ENCODE measurements at regions not wholly inside any gene's neighbourhood (a gene's known extent, or its start where the extent isn't known, plus 50 kb on each side); places are given as distances from the start of the nearest gene placed in this dataset.

DNA sequence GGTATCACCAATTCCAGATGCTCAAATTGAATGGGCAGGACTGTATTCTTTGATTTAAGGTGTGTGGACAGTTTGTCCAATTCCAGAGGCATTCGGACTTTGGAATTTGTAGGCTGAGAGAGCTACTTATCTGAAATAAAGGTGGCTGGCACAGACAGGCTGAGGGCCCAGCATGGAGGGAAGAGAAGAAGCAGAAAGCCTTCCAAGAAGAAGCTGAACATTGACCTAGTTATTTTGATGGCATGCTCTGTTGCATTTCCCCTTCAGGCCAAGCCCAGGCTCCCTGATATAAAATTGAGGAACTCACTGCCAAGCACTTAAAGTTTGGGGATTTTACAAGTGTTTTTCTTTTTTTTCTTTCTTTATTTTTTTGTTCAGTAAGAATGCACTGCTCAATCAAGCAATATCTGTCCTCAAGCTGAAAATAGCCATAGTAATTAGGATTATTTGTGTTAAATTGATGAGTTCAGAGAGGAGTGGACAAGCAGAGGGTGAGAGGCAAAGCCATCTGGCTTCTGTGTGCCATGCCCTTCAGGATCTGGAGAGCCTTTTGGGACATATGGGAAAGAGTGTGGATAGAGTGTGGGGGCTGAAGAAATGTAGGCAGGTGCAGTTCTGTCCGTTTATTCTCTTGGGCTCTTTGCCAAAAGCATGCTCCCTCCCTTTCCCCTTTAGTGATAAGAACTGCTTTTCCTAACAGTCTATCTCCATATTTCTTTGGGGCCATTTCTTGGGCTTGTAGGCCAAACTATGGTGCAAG, 148.9 kb downstream of the OXSM start:
- 4% methylated on average over 2 of the region's 2 CpGs for WGBS (ENCODE audit: insufficient coverage, insufficient replicate concordance, low lambda C conversion rate, missing lambda C conversion rate)
- Histone ChIP-seq H3K27ac (ENCODE audit: control insufficient read depth, insufficient read depth) (no peak overlapping the region), H3K4me3 (no peak overlapping the region), H3K9me3 (replicated peaks; ENCODE audit: control insufficient read depth, insufficient read depth, low read length) (no peaks in the 10 kb centered on the region), H3K27me3 (replicated peaks in 1 of 2; ENCODE audit: control insufficient read depth in 2 of 2, insufficient read depth in 2 of 2, low read length in 1 of 2) (no peaks in the 10 kb centered on the region), H3K36me3 (ENCODE audit: control insufficient read depth in 2 of 2, insufficient read depth in 2 of 2, low read length in 1 of 2) (no peaks in the 10 kb centered on the region), H4K20me1 (ENCODE audit: control insufficient read depth, insufficient read depth) (no peaks in the 10 kb centered on the region), H3K4me1 (ENCODE audit: control insufficient read depth, insufficient read depth, low read length) (no peaks in the 10 kb centered on the region), H3K79me2 (ENCODE audit: control insufficient read depth, insufficient read depth, low read length) (no peaks in the 10 kb centered on the region), H3K9ac (ENCODE audit: control insufficient read depth, insufficient read depth, low read length) (no peak overlapping the region), H2AFZ (ENCODE audit: control insufficient read depth, low read depth, low read length) (no peak overlapping the region), H3K4me2 (ENCODE audit: control insufficient read depth, insufficient read depth) (no peak overlapping the region)
- no peak for FAIRE-seq
- in situ Hi-C loops (cut with MboI) (no loop called here), intact Hi-C loops (cut with micrococcal nuclease; ENCODE audit: unreplicated experiment) (no loop called here)
- ChIA-PET SMC1A (ENCODE audit: uncharacterized antibody, unreplicated experiment) (no interaction called here), RAD21 (ENCODE audit: unreplicated experiment) (no interaction called here), POLR2A (no interaction called here), CTCF (no interaction called here)
- no peak for DNase-seq (ENCODE audit: low read depth, low spot score)
- no peak for TF ChIP-seq BHLHE40 (IDR thresholded peaks at IDR 0.05; ENCODE audit: borderline replicate concordance in 1 of 2, low read depth in 2 of 2, low read length in 1 of 2)
- no peak for TF ChIP-seq MEF2B (IDR thresholded peaks at IDR 0.05; ENCODE audit: partially characterized antibody, poor library complexity, severe bottlenecking)
- no peak for TF ChIP-seq TBL1XR1 (IDR thresholded peaks at IDR 0.05; ENCODE audit: low read depth, low read length)
- TF ChIP-seq YBX1 (IDR thresholded peaks at IDR 0.05) = no peak
- TF ChIP-seq KDM1A (IDR thresholded peaks at IDR 0.05; ENCODE audit: borderline replicate concordance) = no peak
- no peak for TF ChIP-seq RUNX3 (IDR thresholded peaks at IDR 0.05; ENCODE audit: low read length)
- TF ChIP-seq KLF5 (IDR thresholded peaks at IDR 0.05; ENCODE audit: partially characterized antibody) = no peak
- BruUV-seq (replicated peaks) = no TSS peak
- no peak for ATAC-seq

DNA sequence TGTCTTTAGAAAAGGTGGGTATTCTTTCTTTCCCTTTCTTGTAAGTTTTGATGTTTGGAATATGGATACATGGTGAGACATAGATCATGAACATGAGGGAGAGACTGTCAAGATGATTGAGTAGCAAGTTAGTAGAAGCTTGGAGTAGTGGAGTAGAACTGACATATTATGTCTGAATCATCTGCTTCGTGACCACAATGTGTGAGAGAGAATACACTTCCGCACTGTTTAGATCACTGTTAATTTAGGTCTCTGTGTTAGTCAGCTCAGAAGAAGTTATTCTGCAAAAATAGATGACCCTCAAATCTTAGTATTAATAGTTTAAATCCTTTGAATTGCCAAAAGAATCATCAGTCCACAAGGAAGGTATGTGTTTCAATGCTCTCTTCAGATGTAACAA, 151.0 kb downstream of the OXSM start:
- POLR2A ChIA-PET = no interaction called here
- TF ChIP-seq CHD4 (IDR thresholded peaks at IDR 0.05) (no peak), RELA (IDR thresholded peaks at IDR 0.05; ENCODE audit: borderline replicate concordance, partially characterized antibody) (no peak), IKZF1 (conservative IDR thresholded peaks at IDR 0.05) (no peak), FOXK2 (IDR thresholded peaks at IDR 0.05) (no peak), SREBF2 (IDR thresholded peaks at IDR 0.05; ENCODE audit: low read length) (no peak), YBX1 (IDR thresholded peaks at IDR 0.05) (no peak), MEF2A (IDR thresholded peaks at IDR 0.05; ENCODE audit: insufficient read depth, low read depth, low read length) (no peak)
- TF ChIP-seq, protein P1, sequence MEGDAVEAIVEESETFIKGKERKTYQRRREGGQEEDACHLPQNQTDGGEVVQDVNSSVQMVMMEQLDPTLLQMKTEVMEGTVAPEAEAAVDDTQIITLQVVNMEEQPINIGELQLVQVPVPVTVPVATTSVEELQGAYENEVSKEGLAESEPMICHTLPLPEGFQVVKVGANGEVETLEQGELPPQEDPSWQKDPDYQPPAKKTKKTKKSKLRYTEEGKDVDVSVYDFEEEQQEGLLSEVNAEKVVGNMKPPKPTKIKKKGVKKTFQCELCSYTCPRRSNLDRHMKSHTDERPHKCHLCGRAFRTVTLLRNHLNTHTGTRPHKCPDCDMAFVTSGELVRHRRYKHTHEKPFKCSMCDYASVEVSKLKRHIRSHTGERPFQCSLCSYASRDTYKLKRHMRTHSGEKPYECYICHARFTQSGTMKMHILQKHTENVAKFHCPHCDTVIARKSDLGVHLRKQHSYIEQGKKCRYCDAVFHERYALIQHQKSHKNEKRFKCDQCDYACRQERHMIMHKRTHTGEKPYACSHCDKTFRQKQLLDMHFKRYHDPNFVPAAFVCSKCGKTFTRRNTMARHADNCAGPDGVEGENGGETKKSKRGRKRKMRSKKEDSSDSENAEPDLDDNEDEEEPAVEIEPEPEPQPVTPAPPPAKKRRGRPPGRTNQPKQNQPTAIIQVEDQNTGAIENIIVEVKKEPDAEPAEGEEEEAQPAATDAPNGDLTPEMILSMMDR (IDR thresholded peaks at IDR 0.05 in 2 of 3, conservative IDR thresholded peaks at IDR 0.05 in 1 of 3; ENCODE audit: control insufficient read depth in 2 of 3, extremely low read depth in 1 of 3, insufficient read depth in 1 of 3, low read depth in 3 of 3, low read length in 3 of 3) = no peak

More for the DNA sequence above, 151.0 kb downstream of the OXSM start:
- H4K20me1 ChIP-seq (ENCODE audit: control insufficient read depth, insufficient read depth) = no peaks in the 10 kb centered on the region
- no peak overlapping the region for H3K9ac ChIP-seq (ENCODE audit: control insufficient read depth, insufficient read depth, low read length)
- FAIRE-seq = no peak
- ATAC-seq = peak; percentile 60
- ChIA-PET CTCF (no interaction called here), RAD21 (ENCODE audit: unreplicated experiment) (no interaction called here), SMC1A (ENCODE audit: uncharacterized antibody, unreplicated experiment) (interaction anchor here (0.8 kb wide), 1 partner anchor 78 kb away, joined by 3 read pairs; no protein-coding TSS in a partner anchor)
- H3K4me3 ChIP-seq = no peak overlapping the region
- no peaks in the 10 kb centered on the region for H3K27me3 ChIP-seq (replicated peaks in 1 of 2; ENCODE audit: control insufficient read depth in 2 of 2, insufficient read depth in 2 of 2, low read length in 1 of 2)
- BruUV-seq (replicated peaks) = no TSS peak
- WGBS (ENCODE audit: insufficient coverage, insufficient replicate concordance, low lambda C conversion rate, missing lambda C conversion rate) = 46% methylated on average over 2 of the region's 2 CpGs
- no peak overlapping the region for H3K27ac ChIP-seq (ENCODE audit: control insufficient read depth, insufficient read depth)
- no peaks in the 10 kb centered on the region for H3K36me3 ChIP-seq (ENCODE audit: control insufficient read depth in 2 of 2, insufficient read depth in 2 of 2, low read length in 1 of 2)
- no peaks in the 10 kb centered on the region for H3K79me2 ChIP-seq (ENCODE audit: control insufficient read depth, insufficient read depth, low read length)
- no peak overlapping the region for H2AFZ ChIP-seq (ENCODE audit: control insufficient read depth, low read depth, low read length)
- H3K4me2 ChIP-seq (ENCODE audit: control insufficient read depth, insufficient read depth) = no peak overlapping the region
- no peaks in the 10 kb centered on the region for H3K9me3 ChIP-seq (replicated peaks; ENCODE audit: control insufficient read depth, insufficient read depth, low read length)
- no peaks in the 10 kb centered on the region for H3K4me1 ChIP-seq (ENCODE audit: control insufficient read depth, insufficient read depth, low read length)
- in situ Hi-C loops (cut with MboI) = no loop called here
- intact Hi-C loops (cut with micrococcal nuclease; ENCODE audit: unreplicated experiment) = no loop called here
- no peak for DNase-seq (ENCODE audit: low read depth, low spot score)
